HG02884 (cell line): ENCODE measurements at regions not wholly inside any gene's neighbourhood (a gene's known extent, or its start where the extent isn't known, plus 50 kb on each side); places are given as distances from the start of the nearest gene placed in this dataset.
A peak's percentile ranks its signal among the peaks of the same experiment; 100 is the strongest.

ENCODE experiments used
- ATAC-seq: cut with Tn5 transposase; IDR thresholded peaks from one replicate; pipeline ENCODE4 v1.9.1; 2021; ENCODE audit warnings: mild to moderate bottlenecking, moderate library complexity; ENCODE audit not compliant: unreplicated experiment

DNA sequence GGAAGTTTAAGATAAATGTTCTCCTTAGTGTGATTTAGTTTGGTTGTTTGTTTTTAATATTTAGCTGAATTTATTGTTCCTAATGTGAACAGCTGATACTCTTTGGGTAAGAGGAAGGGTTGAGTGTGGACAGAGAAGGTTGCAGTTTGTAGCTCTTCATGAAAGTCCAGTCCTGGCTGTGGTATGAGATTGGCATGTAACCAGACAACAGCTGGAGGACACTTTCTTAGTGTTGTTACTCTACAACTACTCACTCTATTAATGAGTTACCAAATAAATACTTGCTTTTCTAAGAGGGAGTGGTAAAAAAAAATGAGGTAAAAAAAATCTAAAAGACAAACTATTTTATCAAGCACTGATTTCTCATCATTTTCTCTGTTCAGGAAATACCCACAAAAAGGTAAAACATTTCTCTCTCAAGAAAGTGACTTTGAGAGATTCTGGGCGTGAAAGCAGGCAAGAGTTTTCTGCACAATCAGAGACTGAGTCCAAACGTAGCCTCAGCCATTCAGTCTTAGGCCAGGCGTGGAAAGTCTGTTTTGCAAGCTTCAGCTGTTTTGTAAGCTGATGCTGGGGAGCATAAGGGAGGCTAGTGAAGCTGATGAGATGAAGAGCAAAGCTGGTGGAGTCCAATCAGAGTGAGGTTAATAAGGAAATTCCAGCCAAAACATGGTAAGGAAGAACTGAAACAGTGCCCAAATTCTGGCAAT is 138.5 kb upstream of the ARPP21 start:
- no peak for ATAC-seq

DNA sequence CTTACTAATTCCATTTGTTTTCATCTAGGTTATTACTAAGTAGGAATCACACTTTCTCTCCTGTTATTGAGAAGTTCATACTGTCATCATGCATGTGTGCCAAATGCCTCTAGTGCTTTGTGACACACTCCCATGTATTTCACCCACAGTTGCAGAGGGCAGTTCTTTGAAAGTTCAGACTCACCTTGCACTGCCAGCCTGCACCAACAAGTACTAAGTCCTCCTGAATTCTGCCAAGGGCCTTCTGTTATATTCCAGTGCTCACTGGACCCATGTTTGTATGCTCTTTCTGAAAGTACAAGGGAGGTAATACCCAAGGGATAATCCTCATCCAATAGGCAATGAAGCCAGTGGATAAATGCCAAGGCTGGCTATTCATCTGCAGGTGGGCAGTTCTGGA is 136.6 kb upstream of the ARPP21 start:
- no peak for ATAC-seq

DNA sequence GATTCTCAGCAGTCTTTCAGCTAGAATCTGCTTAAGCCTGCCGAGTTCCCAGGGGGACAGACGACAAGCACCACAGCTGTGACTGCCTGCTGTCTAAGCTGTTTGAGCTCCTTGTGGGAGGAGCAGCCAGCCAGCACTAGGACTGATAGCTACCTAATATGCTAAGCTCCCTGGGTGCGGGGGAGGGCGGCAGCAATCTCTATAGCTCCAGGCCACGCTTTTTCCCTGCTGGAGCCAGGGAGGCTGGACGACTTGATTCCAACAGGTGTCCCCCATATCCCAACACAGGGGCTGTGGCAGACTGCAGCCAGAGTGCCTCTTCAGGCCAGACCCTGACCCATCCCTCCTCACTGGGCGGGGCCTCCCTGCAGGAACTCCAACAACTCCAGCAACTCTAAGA is 134.1 kb upstream of the ARPP21 start:
- no peak for ATAC-seq

DNA sequence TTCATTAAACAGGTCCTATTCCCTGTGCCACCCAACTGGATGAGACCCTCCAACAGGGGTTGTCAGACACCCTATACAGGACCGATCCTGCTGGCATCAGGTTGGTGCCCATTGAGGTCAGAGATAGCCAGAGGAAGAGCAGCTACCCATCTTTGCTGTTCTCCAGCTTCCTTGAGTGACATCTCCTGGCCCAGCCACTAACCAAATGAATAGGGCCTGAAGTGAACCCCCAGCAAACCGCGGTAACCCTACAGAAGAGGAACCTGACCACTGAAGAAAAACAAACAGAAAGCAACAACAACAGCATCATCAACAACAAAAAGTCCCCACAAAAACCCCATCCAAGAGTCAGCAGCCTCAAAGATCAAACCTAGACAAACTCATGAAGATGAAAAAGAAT is 133.6 kb upstream of the ARPP21 start:
- no peak for ATAC-seq

DNA sequence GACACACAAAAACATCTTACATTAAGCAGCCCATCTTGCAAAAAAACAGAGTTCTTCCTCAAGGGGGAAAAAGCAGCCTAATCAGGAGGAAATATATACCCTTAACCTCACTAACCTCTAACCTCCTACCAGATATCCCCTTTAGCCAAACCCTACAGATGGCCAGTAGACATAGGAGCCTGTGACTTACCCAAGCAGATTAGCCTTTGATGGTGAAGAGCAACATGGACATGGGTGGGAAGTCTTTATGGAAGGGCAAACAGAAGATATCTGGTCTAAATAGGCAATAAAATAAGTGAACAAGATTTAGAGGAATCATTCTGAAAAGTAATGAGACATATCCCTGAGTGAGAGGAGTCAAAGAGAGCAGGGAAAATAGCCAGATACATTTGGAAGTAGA is 119.4 kb upstream of the ARPP21 start:
- ATAC-seq = no peak

DNA sequence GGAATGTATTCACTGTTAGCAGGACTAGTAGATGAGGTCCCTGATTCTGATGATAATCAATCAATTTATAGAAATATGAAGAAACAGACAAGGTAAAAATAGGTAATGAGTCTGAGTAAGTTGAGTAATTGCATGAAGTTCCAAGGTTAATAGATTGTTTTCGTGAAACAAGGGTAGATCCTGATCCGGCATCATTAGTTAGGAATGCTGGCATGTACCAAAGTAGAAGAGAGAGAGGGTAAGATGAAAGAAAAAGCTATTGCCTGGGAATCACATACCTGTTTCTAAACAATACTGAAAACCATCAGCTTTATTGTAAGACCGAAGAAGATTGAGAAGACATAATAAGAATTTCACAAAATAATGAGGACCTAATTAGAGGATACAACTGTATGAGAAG is 118.1 kb upstream of the ARPP21 start:
- no peak for ATAC-seq

DNA sequence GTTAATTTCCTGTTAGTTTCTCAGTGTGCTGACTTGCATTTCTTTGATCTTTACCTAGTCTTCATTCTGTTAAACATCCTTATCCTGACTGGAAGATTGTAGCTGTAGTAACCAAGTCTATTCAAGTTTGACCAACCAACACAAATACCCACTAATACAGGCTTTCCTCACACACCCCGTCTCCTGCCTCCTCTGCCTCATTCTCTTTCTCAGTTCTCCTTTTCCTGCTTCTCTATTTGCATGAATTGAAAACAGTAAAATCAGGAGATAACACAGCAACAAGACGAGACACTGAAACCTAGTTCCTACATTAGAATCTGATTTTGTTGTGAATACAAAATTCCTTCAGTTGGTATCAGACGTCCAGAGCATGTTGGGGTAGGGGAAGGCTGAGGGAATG is 116.9 kb upstream of the ARPP21 start:
- ATAC-seq = peak; percentile 61

DNA sequence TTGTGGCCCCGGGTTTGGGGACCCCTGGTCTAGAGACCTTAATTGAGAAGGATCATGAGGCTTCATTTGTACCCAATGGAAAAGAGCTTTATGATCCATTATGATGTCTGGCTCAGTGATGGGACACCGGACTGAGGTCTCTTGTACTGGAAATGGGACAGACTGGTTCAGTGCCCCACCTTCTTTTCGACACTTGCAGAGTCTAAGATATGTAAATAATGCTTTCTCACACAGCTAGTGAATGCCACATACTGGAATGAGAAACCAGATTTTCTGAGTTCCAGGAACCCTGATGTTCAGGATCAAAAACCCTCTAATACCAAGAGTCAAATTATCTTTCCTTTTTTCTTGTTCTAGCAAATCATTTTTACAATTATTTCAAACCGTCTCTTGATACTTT is 116.3 kb upstream of the ARPP21 start:
- ATAC-seq = no peak

DNA sequence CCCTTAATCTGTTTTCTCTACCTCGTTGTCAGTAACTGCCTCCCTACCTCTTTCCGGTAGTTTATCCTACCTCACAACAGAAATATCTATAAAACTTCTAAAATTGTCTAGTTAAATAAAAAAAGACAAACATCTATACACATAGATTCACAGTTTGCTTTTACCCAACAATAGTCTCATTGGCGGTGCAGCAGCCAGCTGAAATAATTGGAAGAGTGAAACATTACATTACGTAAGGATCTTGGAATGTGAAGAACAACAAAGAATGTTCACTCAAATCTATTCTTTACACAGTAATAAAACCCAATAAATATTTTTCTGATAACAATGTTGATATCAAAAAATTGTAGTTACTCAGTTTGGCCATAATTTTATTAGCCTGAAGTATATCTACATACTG is 115.5 kb upstream of the ARPP21 start:
- ATAC-seq = no peak

DNA sequence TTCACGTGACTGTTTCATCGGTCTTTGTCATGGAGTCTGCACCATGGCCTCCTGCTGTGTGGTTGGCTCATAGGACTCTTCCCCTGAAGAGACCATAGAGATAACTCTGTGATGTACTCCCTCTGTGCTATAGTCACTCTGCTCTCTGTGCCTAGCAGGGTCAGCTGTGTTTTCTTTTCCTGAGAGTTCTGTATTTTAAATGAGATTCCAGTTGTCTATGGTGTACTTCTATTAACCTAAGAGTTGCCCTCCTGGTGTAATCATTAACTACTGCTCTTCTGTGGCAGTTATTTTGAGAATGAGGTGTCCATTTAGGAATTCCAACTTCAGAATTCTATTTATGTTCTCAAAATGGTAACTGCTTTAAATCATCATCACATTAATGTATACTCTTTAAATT is 114.5 kb upstream of the ARPP21 start:
- no peak for ATAC-seq

DNA sequence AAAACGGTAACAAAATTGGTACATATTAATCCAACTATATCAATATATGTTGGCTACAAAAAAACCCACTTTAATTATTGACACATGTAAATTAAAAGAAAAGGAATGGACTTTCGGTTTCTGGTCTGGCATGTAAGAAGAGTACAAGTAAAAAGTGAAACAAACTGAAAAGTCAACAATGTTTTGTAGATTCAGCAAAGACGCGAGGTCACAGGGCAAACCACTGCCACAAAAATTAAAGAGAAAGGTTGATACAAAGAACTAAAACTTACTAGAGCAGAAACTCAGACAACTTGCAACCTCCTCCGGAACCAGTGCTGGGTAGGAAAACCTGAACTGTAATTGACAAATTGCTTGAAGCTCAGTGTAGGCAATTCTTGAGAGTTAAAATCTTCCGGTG is 110.6 kb upstream of the ARPP21 start:
- no peak for ATAC-seq

DNA sequence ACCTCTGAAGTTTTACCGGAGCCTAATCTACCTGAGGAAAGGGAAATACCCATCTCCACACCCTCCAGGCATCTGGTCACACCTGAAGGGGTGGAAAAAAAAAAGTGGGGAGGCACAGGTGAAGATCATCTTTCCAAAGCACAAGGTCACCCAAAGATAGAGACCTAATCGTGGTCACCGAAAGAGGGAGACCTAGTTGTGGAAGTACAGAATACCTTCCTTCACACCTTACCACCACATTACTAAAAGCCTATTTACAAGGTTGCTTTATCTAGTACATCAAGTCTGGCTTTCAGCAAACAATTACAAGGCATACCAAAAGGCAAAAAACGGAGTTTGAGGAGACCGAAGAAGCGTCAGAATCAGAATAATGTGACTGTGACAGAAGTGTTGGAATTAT is 110.0 kb upstream of the ARPP21 start:
- ATAC-seq = no peak

DNA sequence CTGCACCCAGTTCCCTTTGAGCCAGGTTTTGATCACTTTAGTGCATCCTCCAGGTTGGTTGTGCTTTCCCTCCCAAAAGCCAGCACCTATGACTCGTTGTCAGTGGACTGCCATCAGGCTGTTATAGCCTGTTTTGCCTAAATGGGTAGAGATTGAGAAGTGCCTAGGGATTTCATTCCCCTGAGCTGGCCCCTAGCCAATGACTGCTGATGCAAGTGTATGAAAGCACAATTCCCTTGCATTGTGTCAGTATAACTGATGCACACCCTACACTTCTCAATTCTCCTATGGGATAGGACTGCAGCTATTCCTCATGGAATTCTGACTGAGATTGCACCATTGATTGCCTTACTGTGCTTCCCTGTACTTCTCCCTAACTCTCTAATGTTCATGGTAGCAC is 102.1 kb upstream of the ARPP21 start:
- ATAC-seq = no peak

DNA sequence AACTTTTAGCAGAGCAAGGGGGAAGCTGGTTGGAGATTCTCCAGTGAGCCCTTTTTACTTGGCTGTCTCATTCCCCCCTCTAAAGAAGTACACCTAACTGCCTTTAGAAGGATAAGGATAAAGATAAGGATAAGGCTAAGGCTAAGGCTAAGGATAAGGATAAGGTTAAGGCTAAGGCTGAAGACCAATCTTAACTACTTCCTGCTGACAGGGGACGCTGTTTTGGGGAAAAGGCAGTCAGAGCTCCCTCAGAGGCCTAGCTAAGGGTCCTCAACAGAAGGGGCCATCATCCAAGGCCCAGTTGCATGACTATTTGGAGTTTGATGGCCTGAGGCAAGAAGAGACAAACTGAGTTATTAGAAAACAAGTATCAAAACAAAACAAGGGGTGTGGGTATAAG is 94.3 kb upstream of the ARPP21 start:
- ATAC-seq = no peak

DNA sequence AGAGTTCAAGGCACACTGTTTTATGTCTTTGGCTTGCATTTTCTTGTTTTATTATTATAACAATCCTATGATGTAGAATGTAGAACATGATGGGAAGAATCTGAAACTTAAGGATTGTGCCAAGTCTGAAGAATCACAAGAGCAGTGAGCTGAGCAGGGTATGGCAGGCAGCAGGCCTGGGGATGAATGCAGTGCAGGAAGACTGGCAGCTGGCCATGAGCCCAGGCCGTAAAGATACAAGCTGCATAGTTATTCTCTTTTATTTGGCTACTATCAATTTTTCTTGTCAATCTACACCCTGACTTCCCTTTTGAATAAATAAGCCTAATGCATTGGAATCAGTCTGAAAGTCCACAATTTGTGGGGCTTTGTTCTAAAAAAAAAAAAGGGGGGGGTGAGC is 89.6 kb upstream of the ARPP21 start:
- ATAC-seq = no peak

DNA sequence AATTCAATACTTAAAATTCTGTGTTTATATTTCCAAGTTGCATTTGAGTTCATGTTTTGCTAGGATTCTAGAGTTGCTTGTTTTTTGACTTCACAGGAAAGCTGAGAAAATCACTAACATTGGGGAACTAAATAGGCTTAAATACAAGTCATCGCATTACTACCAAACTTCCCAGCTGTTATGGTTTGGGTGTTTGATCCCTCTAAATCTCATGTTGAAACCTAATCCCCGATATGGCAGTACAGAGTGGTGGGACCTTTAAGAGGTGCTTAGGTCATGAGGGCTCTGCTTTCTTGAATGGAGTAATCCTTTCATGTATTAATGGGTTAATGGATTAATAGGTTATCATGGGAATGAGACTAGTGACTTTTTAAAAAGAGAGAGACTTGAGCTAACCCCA is 77.2 kb upstream of the ARPP21 start:
- no peak for ATAC-seq

DNA sequence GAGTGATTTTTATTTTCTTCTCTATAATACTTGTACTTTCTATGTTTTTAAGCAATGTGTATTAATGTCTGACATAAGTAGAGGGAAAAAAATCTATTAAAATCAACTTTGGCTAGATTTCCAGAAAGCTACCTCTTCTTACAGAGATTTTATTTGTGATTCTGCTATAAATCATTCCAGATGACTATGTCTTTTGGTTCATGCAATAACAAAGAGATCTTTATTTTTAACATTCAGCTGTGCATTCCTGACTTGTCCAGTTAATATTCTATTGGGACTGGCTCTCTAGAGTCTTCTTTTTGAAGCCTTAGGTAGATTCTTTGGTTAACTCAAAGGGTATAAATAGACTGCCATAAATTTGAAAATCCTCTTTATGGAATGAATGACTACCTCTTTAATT is 74.3 kb upstream of the ARPP21 start:
- no peak for ATAC-seq
